ENCODE measurements at regions not wholly inside any gene's neighbourhood (a gene's known extent, or its start where the extent isn't known, plus 50 kb on each side); places are given as distances from the start of the nearest gene placed in this dataset.

DNA sequence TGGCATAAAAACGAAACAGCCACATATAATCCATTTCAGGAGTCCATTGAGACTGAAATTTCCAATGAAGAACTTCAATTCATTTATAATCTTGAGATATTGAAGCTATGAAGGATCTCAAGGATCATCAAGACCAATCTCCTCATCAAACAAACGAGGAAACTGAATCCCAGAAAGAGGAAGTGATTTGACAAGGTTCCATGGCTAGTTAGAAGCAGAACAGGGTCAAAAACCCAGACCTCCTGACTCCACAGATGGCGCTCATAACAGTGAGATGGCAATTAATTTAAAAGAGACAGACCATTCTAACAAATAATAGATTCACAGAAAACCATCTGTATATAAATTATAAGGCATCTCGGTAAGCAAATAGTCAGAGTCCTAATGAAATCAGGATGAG lies 229.7 kb downstream of the KCTD12 start:
- no peaks in the 10 kb centered on the region for H3K79me2 ChIP-seq (ENCODE audit: low read length)
- no peak overlapping the region for H3K27ac ChIP-seq (ENCODE audit: low read length)
- H3K9ac ChIP-seq (ENCODE audit: low read length): no peak overlapping the region
- no peaks in the 10 kb centered on the region for H4K20me1 ChIP-seq (ENCODE audit: insufficient read depth, low read length)
- DNase-seq: no peak
- TF ChIP-seq EZH2phosphoT487 (IDR thresholded peaks at IDR 0.05; ENCODE audit: low read length): no peak
- TF ChIP-seq EZH2 (optimal IDR thresholded peaks at IDR 0.05; ENCODE audit: low read depth, low read length): no peak
- no peak for TF ChIP-seq CTCF (IDR thresholded peaks at IDR 0.05; ENCODE audit: low read length)
- H3K4me1 ChIP-seq (ENCODE audit: low read length): no peaks in the 10 kb centered on the region; the same call in 1 of the 2 replicates
- H3K9me2 ChIP-seq (replicated peaks; ENCODE audit: insufficient read depth, low read length): no peaks in the 10 kb centered on the region
- no peaks in the 10 kb centered on the region for H3K36me3 ChIP-seq (replicated peaks; ENCODE audit: insufficient read depth, low read length)
- H3K27me3 ChIP-seq (replicated peaks; ENCODE audit: insufficient read depth, low read length): no peaks in the 10 kb centered on the region
- no peaks in the 10 kb centered on the region for H3K9me3 ChIP-seq (replicated peaks; ENCODE audit: insufficient read depth, low read length)
- H3K4me2 ChIP-seq (ENCODE audit: low read depth, low read length): peak overlapping the region; percentile 21; the same call in 1 of the 2 replicates
- H2AFZ ChIP-seq (ENCODE audit: low read length): no peak overlapping the region; the same call in 1 of the 2 replicates
- H3K4me3 ChIP-seq (ENCODE audit: low read length): no peak overlapping the region
- no peaks in the 10 kb centered on the region for H3F3A ChIP-seq (ENCODE audit: insufficient read depth, low read length)

DNA sequence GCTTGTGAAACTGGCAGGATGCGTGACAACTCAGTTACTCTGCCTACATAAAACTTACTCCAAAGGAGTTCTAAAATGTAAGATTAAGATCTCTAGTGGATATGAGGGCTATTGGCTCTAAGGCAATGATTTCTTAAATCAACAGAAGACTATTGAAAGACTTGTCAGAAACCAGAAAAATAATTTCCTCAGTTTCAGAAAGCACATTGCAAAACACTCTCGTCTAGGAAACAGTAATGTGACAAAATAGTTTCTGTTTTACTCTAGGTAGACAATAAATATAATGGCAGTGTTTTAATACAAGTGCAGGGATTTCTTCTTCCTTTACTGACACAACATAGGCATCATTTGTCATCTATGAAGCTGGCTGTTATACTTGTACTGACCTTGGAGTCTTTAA lies 230.1 kb downstream of the KCTD12 start:
- no peak overlapping the region for H3K27ac ChIP-seq (ENCODE audit: low read length)
- DNase-seq: peak; percentile 48
- no peaks in the 10 kb centered on the region for H3K9me3 ChIP-seq (replicated peaks; ENCODE audit: insufficient read depth, low read length)
- H3F3A ChIP-seq (ENCODE audit: insufficient read depth, low read length): no peaks in the 10 kb centered on the region
- TF ChIP-seq EZH2phosphoT487 (IDR thresholded peaks at IDR 0.05; ENCODE audit: low read length): no peak
- TF ChIP-seq EZH2 (optimal IDR thresholded peaks at IDR 0.05; ENCODE audit: low read depth, low read length): no peak
- TF ChIP-seq CTCF (IDR thresholded peaks at IDR 0.05; ENCODE audit: low read length): no peak
- H3K79me2 ChIP-seq (ENCODE audit: low read length): no peaks in the 10 kb centered on the region
- no peaks in the 10 kb centered on the region for H3K36me3 ChIP-seq (replicated peaks; ENCODE audit: insufficient read depth, low read length)
- H3K4me3 ChIP-seq (ENCODE audit: low read length): no peak overlapping the region
- no peaks in the 10 kb centered on the region for H3K27me3 ChIP-seq (replicated peaks; ENCODE audit: insufficient read depth, low read length)
- H3K9ac ChIP-seq (ENCODE audit: low read length): no peak overlapping the region
- H4K20me1 ChIP-seq (ENCODE audit: insufficient read depth, low read length): no peaks in the 10 kb centered on the region
- H3K9me2 ChIP-seq (replicated peaks; ENCODE audit: insufficient read depth, low read length): no peaks in the 10 kb centered on the region
- peak overlapping the region; percentile 2; the same call in 1 of the 2 replicates for H2AFZ ChIP-seq (ENCODE audit: low read length)
- no peaks in the 10 kb centered on the region; the same call in 1 of the 2 replicates for H3K4me1 ChIP-seq (ENCODE audit: low read length)
- peak overlapping the region; percentile 21; the same call in 1 of the 2 replicates for H3K4me2 ChIP-seq (ENCODE audit: low read depth, low read length)

DNA sequence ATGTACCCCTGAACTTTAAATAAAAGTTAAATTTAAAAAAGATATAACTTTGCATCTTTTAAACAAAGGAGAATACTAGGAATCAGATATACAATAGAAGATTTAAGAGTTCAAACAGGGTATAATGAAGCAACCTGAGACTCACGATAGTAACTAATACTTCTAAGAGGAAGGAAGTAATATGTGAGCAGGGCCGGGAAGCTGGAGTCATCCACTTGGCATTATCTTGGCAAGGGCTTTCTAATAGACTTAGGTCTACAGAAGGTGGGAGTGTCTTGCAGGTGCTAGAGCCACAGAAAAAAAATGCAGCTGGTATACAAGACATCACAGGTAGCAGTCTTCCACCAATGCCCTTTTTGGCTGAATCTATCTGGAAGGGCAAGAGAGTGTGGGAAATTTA lies 231.9 kb downstream of the KCTD12 start:
- no peak overlapping the region for H3K27ac ChIP-seq (ENCODE audit: low read length)
- no peaks in the 10 kb centered on the region for H3K9me3 ChIP-seq (replicated peaks; ENCODE audit: insufficient read depth, low read length)
- H3K4me3 ChIP-seq (ENCODE audit: low read length): no peak overlapping the region
- H4K20me1 ChIP-seq (ENCODE audit: insufficient read depth, low read length): no peaks in the 10 kb centered on the region
- H3F3A ChIP-seq (ENCODE audit: insufficient read depth, low read length): no peaks in the 10 kb centered on the region
- no peaks in the 10 kb centered on the region for H3K79me2 ChIP-seq (ENCODE audit: low read length)
- H2AFZ ChIP-seq (ENCODE audit: low read length): no peak overlapping the region
- no peak for TF ChIP-seq EZH2 (optimal IDR thresholded peaks at IDR 0.05; ENCODE audit: low read depth, low read length)
- no peak for TF ChIP-seq CTCF (IDR thresholded peaks at IDR 0.05; ENCODE audit: low read length)
- no peak for TF ChIP-seq EZH2phosphoT487 (IDR thresholded peaks at IDR 0.05; ENCODE audit: low read length)
- H3K4me1 ChIP-seq (ENCODE audit: low read length): no peaks in the 10 kb centered on the region; the same call in 1 of the 2 replicates
- no peak overlapping the region for H3K9ac ChIP-seq (ENCODE audit: low read length)
- no peaks in the 10 kb centered on the region for H3K27me3 ChIP-seq (replicated peaks; ENCODE audit: insufficient read depth, low read length)
- H3K4me2 ChIP-seq (ENCODE audit: low read depth, low read length): no peak overlapping the region
- DNase-seq: no peak
- no peaks in the 10 kb centered on the region for H3K9me2 ChIP-seq (replicated peaks; ENCODE audit: insufficient read depth, low read length)
- no peaks in the 10 kb centered on the region for H3K36me3 ChIP-seq (replicated peaks; ENCODE audit: insufficient read depth, low read length)

Data from MM.1S (cell line).